Fibroblast of skin of abdomen (primary cell): ENCODE measurements at regions not wholly inside any gene's neighbourhood (a gene's known extent, or its start where the extent isn't known, plus 50 kb on each side); places are given as distances from the start of the nearest gene placed in this dataset.
A peak's percentile ranks its signal among the peaks of the same experiment; 100 is the strongest.
"Not testable (repeated sequence)": the region's sequence is repeated elsewhere in the genome, so short reads cannot be mapped to it uniquely, and the experiment has no call there.

Experiments used
- DNase-seq: peaks from one replicate; pipeline ENCODE4 v3.0.0-alpha.2; 2013

DNA sequence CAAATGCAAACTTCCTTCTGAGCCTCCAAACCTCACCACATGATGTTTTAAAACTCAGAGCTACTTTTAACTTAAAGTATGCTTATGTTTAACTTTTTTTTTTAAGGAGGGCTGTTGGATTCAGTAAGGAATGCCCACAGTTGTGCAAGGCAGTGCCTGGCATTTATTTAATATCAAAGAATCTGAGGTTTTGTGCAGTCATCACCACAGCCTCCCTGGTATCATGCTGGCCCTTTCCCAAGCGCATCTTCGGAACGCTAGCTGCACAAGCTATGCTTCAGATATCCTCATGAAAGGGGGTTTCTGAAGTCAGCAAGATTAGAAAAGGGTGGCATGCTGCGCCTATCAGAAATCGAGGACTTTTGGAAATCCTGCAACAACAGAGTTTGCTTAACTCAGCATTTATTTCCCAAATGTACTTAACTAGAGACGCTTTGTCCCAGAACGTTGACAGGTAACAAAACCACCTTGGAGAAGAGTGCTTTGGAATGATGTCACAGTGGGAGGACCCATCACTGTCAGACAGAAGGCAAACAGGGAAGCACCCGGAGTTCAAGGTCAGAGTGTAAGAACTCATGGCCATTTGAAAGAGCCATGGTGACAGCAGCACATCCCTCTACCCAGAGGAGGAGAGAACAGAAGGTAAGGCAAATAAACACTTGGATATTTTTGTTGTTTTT lies 120.2 kb upstream of the IGF1R start:
- DNase-seq: no peak

DNA sequence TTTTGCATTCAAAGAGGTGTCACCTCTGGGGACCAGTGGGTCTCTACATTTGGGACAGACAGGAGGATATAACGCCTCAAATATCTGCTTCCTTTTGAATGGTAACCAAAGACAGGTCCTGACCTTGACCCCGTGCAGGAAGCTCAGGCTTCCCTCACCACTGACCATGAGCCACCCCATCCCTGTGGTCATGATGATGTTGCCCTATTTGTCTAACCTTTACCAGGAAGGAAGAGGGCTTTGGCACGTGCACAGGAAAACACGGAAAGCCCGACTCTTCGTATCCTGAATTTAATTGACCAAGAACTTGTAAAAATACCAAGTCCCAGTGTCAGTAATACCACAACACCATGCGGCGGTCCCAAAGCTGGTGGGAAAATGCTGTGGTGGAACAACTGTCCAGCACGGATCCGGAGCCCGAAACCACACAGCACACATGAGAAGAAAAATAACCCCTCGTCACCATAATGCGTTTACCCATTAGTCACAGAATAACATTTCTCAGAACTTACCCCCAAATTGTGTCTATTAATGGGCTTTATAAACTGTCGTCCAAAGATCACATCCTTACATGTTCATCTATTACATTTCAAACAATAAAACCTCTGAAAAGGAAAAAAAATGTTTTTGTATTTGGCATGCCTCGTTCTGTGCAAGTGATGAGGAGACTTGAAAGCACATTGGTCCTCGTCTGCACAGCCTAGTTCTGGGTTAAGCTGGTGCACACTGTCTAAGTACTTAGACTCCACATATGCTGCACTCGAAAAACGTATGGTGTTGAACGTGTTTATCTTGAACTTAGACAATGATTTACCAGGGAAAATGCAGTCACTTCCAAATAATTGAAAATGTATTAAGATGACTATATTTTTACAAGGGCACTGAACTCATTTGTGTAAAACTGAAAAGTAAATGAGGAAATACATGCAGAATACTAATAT lies 118.9 kb upstream of the IGF1R start:
- DNase-seq: no peak

DNA sequence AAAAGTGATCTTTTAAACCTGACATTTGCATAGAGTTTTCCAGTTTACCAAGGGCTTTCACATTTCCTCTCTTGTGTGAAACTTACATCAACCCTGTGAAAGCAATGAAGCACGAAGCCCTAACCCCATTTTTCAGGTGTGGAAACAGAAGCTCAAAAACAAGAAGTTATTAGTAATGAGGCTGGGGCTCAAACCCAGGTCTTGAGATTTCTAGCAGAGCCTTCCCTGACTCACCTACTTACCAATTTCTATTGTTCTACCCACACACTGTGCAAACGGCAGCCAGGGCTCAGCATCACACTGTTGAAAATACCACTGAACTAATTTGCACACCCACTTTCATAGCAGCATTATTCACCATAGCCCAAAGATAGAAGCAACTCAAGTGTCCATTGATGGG lies 117.8 kb upstream of the IGF1R start:
- no peak for DNase-seq

GRCh38 chr15:98532063-98532462 lies 116.3 kb upstream of the IGF1R start:
- DNase-seq: no peak

DNA sequence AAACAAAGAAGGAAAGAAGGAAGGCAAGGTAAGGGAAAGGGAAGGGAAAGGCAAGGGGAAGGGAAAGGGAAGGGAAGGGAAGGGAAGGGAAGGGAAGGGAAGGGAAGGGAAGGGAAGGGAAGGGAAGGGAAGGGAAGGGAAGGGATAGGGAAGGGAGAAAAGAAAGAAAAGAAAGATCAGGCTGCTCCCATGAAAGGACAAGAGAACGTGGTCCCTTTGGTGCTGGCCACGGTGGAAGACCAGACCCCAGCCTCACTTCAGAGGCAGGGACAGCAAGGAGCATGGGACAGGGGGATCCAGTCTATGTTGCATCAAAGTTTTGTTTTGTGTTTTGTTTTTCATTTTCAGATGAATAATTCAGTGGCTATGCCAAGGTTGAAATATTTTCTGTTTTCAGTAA lies 111.4 kb upstream of the IGF1R start:
- DNase-seq: no peak

DNA sequence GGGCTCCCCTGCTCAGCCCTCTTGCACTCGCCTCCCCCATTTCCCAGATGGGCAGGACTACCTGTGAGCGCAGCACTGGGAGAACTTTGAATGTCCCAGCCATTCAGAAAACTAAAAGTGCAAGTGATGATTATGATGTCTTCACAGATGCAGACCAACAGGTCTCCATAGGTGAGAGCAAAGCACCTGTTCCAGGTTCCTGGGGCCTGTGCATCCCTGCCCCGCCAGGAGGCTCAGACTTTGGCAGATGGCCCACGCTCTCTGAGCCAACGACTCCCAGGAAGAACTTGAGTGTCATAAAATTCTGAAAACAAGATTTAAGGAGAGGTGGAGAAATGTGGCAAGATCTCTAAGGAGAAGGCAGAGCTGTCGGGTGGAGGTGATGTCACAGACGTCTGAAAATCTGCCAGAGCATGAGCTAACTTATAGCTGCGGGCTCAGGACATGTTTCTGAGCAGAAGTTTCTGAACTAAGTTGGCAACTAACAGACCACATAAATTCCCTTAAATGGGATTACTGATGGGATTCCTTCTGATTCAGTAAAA lies 110.8 kb upstream of the IGF1R start:
- DNase-seq: no peak

DNA sequence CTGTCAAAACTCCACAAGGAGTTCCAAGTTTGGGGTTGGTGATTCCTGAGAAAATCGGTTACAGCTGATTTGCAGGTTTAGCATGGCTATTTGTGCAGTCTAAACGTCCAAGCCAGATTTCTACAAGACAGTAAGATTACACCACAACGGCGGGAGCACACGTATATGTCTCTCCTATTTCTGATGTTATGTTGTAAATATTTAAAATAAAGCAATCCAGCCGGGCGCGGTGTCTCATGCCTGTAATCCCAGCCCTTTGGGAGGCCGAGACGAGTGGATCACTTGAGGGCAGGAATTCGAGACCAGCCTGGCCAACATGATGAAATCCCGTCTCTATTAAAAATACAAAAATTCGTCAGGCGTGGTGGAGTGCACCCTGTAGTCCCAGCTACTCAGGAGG lies 106.8 kb upstream of the IGF1R start:
- no peak for DNase-seq

DNA sequence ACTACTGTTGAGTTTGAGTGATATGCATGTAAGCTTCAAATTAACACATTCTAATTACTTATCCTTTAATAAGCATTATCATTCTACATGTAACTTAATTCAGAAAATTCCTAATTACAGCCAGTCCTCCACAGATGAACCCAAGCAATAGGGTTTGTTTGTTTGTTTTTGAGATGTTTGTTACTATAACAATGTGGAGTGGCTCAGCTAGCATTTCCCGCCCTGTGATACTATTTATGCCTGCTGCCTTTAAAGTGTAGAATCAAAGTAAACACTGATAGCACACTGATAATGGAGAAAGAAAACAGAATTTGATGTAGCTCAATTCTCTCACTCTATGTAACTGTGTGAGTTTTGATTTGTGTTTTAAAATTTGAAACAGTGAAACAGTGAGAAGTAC lies 105.1 kb upstream of the IGF1R start:
- DNase-seq: no peak

DNA sequence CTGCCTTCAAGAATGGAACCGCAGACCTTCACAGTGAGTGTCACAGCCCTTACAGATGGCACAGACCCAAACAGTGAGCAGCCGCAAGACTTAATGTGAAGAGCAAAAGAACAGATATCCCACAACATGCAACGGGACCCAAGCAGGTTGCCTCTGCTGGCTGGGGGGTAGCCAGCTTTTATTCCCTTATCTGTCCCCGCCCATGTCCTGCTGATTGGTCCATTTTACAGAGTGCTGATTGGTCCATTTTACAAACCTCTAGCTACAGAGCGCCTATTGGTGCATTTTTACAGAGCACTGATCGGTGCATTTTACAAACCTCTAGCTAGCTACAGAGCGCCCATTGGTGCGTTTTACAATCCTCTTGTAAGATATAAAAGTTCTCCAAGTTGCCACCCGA lies 102.0 kb upstream of the IGF1R start:
- DNase-seq: no peak

GRCh38 chr15:98547275-98547674 lies 101.1 kb upstream of the IGF1R start:
- DNase-seq: no peak

- peak; percentile 33 for DNase-seq
These were observed 100.6 kb upstream of the IGF1R start for GRCh38 chr15:98547741-98548138.

DNA sequence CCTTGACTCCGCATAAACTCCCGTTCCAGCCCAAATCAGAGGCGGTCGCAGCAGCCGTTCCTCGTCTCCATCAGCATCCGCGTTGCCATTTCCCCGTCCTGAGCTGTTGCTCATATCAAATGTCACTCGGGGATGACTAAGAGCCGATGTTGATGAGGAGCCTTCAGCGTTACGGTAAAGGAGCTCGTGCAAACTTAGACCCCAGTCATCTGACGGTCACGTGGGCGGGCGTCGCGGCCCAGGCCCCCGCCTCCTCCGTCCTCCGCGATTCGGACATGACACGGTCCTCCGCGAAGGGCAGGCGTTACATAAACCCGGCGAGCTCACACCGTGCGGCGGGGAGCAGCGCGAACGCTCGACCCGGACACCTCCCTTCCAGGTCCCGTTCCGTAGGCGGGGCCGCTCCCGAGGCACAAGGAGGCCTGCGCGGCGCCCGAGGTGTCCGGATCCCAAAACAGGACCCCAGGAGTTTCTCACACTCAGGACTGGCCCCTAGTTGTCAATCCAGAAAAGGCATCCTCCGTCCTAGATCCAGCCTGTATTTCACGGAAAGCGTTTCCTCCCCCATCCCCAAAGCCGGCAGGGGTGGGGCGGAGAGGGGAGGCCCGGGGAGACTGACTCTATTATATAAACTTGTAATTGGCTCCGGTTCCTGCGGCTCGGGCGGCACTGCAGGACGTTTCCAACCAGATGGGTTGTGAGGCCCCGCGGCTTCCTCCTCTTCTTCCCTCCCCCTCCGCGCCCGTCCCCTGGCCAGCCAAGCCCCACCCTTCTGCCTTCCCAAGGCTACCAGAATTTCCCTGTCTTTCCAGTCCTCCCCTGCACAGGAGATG lies 100.0 kb upstream of the IGF1R start:
- DNase-seq: peak; percentile 80

DNA sequence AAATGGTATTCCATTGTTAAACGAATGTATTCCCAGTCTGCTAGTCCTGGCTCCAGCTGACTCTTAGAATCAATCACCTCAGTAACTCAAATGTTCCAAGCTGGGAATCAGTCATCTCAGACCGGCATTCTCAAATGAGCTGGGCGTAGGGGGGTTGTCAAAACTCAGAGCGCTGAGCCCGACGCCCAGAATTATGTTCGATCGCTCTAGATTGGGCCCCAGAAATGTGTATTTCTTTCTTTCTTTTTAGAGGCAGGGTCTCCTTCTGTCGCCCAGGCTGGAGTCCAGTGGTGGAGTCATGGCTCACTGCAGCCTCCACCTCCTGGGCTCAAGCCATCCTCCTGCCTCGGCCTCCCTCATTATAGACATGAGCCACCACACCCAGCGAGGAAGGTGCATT lies 99.3 kb upstream of the IGF1R start:
- no peak for DNase-seq

- no peak for DNase-seq
These were observed 98.6 kb upstream of the IGF1R start for GRCh38 chr15:98549741-98550140.

- not testable (repeated sequence) for DNase-seq
These were observed 98.0 kb upstream of the IGF1R start for GRCh38 chr15:98550363-98550762.

DNA sequence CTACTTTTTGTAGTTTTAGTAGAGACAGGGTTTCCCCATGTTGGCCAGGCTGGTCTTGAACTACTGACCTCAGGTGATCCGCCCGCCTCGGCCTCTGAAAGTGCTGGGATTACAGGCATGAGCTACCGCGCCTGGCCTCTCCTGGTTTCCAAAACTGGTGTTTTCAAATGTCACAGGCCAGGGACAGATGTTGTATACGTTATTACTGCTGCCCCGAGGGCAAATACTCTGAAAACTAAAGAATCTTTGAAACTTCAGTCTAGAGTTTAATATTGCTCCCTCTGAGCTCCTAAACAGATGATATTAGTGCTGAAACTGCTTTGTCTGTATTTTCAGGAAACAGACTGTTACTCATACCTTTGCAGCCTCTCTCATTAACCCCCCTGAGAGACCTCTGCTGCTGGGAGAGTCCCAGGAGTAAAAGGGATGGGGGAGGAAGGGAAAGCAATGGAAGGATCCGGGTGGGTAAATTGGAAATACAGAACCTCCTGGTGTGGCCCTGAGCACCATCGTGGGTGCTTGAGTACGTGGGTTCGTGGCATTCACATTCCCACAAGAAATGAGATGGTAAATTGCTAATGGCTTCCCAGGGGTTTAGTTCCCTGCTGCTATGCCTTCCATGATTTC lies 96.3 kb upstream of the IGF1R start:
- no peak for DNase-seq

GRCh38 chr15:98554272-98555172 lies 93.8 kb upstream of the IGF1R start:
- no peak for DNase-seq

GRCh38 chr15:98555173-98555515 lies 93.2 kb upstream of the IGF1R start:
- no peak for DNase-seq

DNA sequence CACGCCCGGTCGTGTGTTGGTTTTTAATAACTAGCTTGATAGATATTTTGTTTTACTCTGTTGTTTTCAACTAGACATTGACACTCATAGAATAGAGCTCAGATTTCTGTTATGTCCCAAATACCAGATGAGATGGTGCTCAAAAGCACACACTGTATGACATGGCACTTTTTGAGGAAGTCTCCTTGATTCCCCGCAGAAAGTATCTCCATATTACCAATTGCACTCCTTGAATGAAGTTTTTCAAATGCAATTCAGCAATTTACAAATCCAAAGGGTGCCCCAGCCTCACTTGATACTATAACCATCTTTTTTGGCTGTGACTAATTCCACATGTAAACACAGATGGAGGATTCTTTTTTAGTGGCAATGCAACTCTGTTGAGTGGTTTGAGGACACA lies 92.0 kb upstream of the IGF1R start:
- no peak for DNase-seq

- DNase-seq: no peak
These were observed 88.0 kb upstream of the IGF1R start for GRCh38 chr15:98560338-98560737.

GRCh38 chr15:98561169-98561941 lies 87.0 kb upstream of the IGF1R start:
- DNase-seq: no peak
